GM10266 (cell line): ENCODE measurements at regions not wholly inside any gene's neighbourhood (a gene's known extent, or its start where the extent isn't known, plus 50 kb on each side); places are given as distances from the start of the nearest gene placed in this dataset.
"Not testable (repeated sequence)": the region's sequence is repeated elsewhere in the genome, so short reads cannot be mapped to it uniquely, and the experiment has no call there.

Experiments
- DNase-seq: peaks from one replicate; pipeline ENCODE4 v3.0.0; 2012; ENCODE audit errors: extremely low spot score
- CTCF ChIP-seq: IDR thresholded peaks from 2 replicates; pipeline ENCODE4 v1.5.1; 2012; ENCODE audit warnings: mild to moderate bottlenecking, low read depth; ENCODE audit not compliant: control insufficient read depth, insufficient read depth; ENCODE audit errors: missing control alignments

- TF ChIP-seq CTCF, result no peak
- DNase-seq, result no peak
Observed at GRCh38 chr4:17010426-17011087, 112.1 kb upstream of the LDB2 start.

- TF ChIP-seq CTCF, result no peak
- no peak for DNase-seq
Observed at GRCh38 chr4:17009871-17010367, 111.5 kb upstream of the LDB2 start.

GRCh38 chr4:17008834-17009345 is 110.4 kb upstream of the LDB2 start:
- DNase-seq, result no peak
- no peak for TF ChIP-seq CTCF

- DNase-seq, result not testable (repeated sequence)
Observed at GRCh38 chr4:17003606-17004392, 105.4 kb upstream of the LDB2 start.

GRCh38 chr4:16995451-16995850 is 97.0 kb upstream of the LDB2 start:
- TF ChIP-seq CTCF, result no peak
- DNase-seq, result no peak

- DNase-seq, result no peak
- no peak for TF ChIP-seq CTCF
Observed at GRCh38 chr4:16993956-16994840, 95.8 kb upstream of the LDB2 start.

- TF ChIP-seq CTCF, result no peak
- DNase-seq, result no peak
Observed at GRCh38 chr4:16992566-16993225, 94.3 kb upstream of the LDB2 start.
